GM18909 (cell line): ENCODE measurements at regions not wholly inside any gene's neighbourhood (a gene's known extent, or its start where the extent isn't known, plus 50 kb on each side); places are given as distances from the start of the nearest gene placed in this dataset.

Source experiments
- ATAC-seq: cut with Tn5 transposase; IDR thresholded peaks from one replicate; pipeline ENCODE4 v1.9.1; 2021; ENCODE audit warnings: mild to moderate bottlenecking; ENCODE audit not compliant: unreplicated experiment, poor library complexity

- no peak for ATAC-seq
Measured at GRCh38 chr5:17882760-17883488, 248.7 kb downstream of the TAF11L14 start.

GRCh38 chr5:17888155-17888554 lies 253.9 kb downstream of the TAF11L14 start:
- ATAC-seq: no peak

DNA sequence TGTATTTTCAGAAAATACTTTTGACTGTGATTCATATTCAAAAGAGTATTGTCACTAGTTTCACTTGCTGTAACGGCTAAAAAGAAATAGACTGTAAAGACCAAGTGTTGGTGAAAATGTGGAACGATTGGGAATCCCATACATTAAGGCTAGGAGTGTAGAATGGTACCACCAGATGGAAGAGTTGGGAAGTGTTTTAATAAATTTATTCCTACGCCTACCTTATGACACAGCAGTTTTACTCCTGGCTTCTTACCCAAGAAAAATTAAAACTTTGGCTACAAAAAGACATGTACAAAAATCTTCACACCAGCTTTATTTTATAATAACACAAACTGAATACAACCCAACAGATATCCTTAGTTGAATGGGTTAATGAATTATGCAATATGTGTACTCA lies 256.2 kb downstream of the TAF11L14 start:
- ATAC-seq: no peak

DNA sequence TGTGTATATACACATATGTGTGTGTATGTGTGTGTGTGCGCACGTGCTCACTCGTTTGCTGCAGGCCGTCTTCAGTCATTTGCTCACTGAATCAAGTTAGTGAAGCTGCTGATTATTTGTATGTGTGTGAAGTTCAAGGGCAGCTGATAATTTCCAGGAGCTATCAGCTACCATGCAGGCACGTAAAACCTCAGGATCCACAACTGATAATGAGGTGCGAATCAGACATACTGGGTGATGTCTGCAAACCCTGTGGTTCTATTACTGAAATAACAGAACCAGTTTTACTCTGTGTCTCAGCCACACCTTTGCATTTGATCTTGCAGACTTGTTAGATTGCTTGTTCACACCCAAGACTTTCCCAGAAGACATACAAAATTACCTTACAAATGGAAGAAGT lies 257.6 kb downstream of the TAF11L14 start:
- no peak for ATAC-seq

DNA sequence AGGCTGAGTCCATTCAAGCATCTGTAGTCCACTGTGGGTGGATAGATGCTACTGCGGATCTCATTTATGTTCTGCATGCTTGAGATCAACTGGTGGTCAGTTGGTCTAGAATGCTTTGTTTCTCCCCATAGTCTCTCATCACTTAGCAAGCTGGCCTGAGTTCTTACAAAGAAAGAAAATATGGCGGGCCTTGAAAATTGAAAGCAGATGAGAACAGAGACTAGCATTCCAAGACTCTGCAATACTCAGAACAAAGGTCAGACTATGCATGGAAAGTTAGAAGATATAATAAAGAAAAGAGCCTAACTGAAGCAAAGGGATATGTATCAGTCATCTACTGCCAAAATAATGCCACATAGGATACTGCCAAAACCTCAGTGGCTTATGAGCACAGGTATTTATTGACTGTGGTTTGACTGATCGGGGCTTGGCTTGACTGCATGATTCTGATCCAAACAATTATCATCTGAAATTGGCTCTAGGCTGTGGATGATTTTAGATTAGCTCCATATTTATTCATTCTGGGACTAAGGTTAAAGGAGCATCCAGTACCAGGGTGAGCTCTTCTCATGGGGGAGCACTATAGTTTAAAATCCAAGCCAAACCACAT lies 258.9 kb downstream of the TAF11L14 start:
- ATAC-seq: no peak

GRCh38 chr5:17895288-17896033 lies 261.2 kb downstream of the TAF11L14 start:
- no peak for ATAC-seq

DNA sequence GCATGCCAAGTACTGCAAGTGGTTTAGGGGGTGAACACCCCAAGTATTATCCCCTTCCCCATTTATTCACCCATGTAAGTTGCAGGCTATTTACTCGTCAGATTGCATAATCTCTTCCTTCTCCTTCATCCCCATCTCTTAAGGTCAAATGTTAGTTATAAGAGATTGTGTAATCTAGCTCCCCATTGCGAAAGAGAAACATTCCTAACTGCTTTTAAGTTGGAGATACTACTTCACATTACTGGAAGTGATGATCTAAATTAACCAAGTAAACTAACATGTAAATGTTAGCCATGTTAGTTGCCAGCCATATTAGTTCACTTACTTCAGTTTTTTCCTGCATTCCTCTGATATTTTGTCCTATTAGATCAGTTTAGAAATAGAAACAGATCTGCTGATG lies 262.3 kb downstream of the TAF11L14 start:
- ATAC-seq: no peak

DNA sequence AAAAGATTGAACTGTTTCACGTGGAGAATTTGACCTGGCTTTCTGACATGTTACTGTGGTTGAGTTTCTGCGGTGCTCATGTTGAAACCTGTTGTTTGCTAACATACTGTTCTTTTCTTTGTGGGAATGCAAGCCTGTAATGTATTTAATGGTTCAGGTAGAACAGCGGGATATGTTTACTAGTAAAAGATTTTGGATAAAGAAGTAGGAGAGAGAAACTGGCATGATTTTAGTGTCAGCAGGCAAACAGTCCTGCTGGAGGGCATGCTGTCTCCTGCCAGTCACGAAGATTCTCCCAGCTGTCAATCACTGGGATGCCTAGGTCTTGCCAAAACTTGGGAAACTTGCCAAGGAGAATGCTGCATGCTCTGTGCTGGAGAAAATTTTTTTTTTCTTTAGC lies 263.5 kb downstream of the TAF11L14 start:
- ATAC-seq: no peak

- ATAC-seq: no peak
Measured at GRCh38 chr5:17898766-17899165, 264.5 kb downstream of the TAF11L14 start.

DNA sequence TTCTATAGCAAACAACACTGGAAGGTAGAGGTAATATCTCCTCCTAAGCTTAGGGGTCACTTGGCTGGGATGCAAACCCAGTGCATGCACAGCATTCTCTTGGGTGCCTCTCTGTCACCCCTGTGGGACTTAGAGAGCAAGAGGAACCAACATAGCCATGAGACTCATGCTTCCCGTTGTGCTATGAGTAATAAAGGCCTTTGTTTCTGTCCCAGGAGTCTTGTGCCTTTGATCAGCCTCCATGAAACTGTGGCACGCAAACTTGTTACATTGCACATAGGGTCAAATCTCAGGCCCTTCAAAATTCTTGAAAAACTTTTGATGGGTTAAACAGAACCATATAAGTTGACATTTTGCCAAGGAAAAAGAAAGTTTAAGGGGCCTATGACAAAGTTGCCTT lies 272.8 kb downstream of the TAF11L14 start:
- ATAC-seq: peak; percentile 51

GRCh38 chr5:17910318-17910717 lies 276.1 kb downstream of the TAF11L14 start:
- ATAC-seq: no peak

DNA sequence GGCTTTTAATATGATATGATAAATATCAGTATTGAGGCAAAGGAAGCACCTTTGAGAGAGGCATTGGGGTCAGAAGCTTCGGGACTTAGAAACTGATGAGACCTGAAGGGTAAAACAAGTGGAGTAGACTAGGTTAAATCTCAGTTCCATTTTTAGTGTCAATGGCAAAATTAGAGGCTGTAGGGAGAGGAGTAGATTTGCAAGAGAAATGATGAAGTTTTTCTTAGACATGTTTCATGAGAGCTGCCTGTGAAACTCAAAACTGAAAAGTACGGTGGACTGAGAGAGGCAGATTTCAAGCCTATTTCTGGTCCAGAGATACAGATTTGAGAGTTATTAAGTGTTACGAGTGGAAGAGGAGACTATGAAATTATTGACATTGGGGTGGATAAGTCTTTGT lies 278.5 kb downstream of the TAF11L14 start:
- ATAC-seq: no peak

GRCh38 chr5:17916446-17916845 lies 282.2 kb downstream of the TAF11L14 start:
- no peak for ATAC-seq

GRCh38 chr5:17917465-17917864 lies 283.2 kb downstream of the TAF11L14 start:
- ATAC-seq: no peak

- no peak for ATAC-seq
Measured at GRCh38 chr5:17918373-17919104, 284.3 kb downstream of the TAF11L14 start.

GRCh38 chr5:17925276-17925675 lies 291.0 kb downstream of the TAF11L14 start:
- no peak for ATAC-seq

- no peak for ATAC-seq
Measured at GRCh38 chr5:17928581-17928981, 294.3 kb downstream of the TAF11L14 start.

DNA sequence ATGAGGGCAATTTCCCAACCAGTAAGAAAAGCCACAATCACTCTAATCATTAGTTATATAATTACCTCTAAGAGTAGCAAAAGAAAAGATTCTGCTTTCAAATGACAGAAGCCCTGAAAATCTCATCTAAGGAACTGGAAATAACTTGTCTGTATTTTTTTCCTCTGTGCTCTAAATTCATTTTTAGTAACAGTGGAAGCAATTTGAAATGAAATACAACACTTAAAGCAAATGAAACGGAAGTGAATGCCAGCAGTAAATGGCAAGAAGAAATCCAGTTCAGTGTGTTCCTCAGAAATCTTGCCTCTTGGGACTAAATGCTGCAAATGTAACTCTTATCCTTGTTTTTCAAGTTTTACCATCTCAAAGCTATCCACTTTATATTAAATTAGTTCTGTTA lies 294.9 kb downstream of the TAF11L14 start:
- no peak for ATAC-seq

GRCh38 chr5:17930346-17930745 lies 296.1 kb downstream of the TAF11L14 start:
- no peak for ATAC-seq

GRCh38 chr5:17944046-17944445 lies 309.8 kb downstream of the TAF11L14 start:
- no peak for ATAC-seq

DNA sequence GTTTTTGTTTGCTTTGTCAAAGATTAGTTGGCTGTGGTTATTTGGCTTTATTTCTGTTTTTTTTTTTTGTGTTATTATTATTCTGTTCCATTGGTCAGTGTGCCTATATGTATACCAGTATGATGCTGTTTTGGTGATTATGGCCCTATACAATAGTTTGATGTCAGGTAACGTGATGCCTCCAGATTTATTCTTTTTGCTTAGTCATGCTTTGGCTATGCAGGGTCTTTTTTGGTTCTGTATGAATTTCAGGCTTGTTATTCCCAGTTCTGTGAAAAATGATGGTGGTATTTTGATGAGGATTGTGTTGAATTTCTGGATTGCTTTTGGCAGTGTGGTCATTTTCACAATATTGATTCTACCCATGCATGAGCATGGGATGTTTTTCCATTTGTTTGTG lies 312.8 kb downstream of the TAF11L14 start:
- ATAC-seq: no peak
